HEK293 (cell line): ENCODE measurements at regions not wholly inside any gene's neighbourhood (a gene's known extent, or its start where the extent isn't known, plus 50 kb on each side); places are given as distances from the start of the nearest gene placed in this dataset.

ENCODE experiments used
- CTCF ChIP-seq: fragments of 450-650 bp; formaldehyde crosslinking; IDR thresholded peaks from 2 replicates; pipeline ENCODE4 v1.5.1; 2016; ENCODE audit warnings: missing biosample characterization, missing genetic modification characterization
- GLIS2 ChIP-seq: fragments of 450-650 bp; formaldehyde crosslinking; IDR thresholded peaks from 2 replicates; pipeline ENCODE4 v1.5.1; 2016; ENCODE audit warnings: missing biosample characterization, missing genetic modification characterization
- KLF1 ChIP-seq: fragments of 450-650 bp; formaldehyde crosslinking; IDR thresholded peaks from 2 replicates; pipeline ENCODE4 v1.5.1; 2016; ENCODE audit warnings: missing biosample characterization, missing genetic modification characterization
- MYNN ChIP-seq: fragments of 450-650 bp; formaldehyde crosslinking; IDR thresholded peaks from 2 replicates; pipeline ENCODE4 v1.5.1; 2016; ENCODE audit warnings: missing biosample characterization, missing genetic modification characterization, borderline replicate concordance
- TCF7L2 ChIP-seq: IDR thresholded peaks from 2 replicates; pipeline ENCODE4 v1.6.1; 2011; ENCODE audit warnings: low read depth, mild to moderate bottlenecking, inconsistent platforms, low read length, moderate library complexity, borderline replicate concordance
- ZFP41 ChIP-seq: fragments of 450-650 bp; formaldehyde crosslinking; IDR thresholded peaks from 2 replicates; pipeline ENCODE4 v1.5.1; 2016; ENCODE audit warnings: missing biosample characterization, missing genetic modification characterization, borderline replicate concordance
- ZNF114 ChIP-seq: fragments of 450-650 bp; formaldehyde crosslinking; IDR thresholded peaks from 2 replicates; pipeline ENCODE4 v1.5.0; 2017; ENCODE audit warnings: missing biosample characterization, missing genetic modification characterization
- ZNF639 ChIP-seq: fragments of 450-650 bp; formaldehyde crosslinking; IDR thresholded peaks from 2 replicates; pipeline ENCODE4 v1.5.1; 2016; ENCODE audit warnings: missing biosample characterization, missing genetic modification characterization
- ZNF660 ChIP-seq: fragments of 450-650 bp; IDR thresholded peaks from 2 replicates; pipeline ENCODE4 v1.5.1; 2018; ENCODE audit warnings: missing biosample characterization, mild to moderate bottlenecking, missing genetic modification characterization
- ZNF704 ChIP-seq: fragments of 450-650 bp; formaldehyde crosslinking; IDR thresholded peaks from 2 replicates; pipeline ENCODE4 v1.5.1; 2016; ENCODE audit warnings: missing biosample characterization, missing genetic modification characterization
- ZNF777 ChIP-seq: fragments of 450-650 bp; formaldehyde crosslinking; IDR thresholded peaks from 2 replicates; pipeline ENCODE4 v1.5.1; 2017; ENCODE audit warnings: missing biosample characterization, missing genetic modification characterization, borderline replicate concordance

GRCh38 chr5:138694146-138694545, 59.1 kb upstream of the CTNNA1 start:
- TF ChIP-seq MYNN (tag by site-specific recombination), result no peak
- TF ChIP-seq ZNF777 (tag by site-specific recombination), result no peak
- TF ChIP-seq GLIS2, result no peak
- no peak for TF ChIP-seq ZNF114 (tag by site-specific recombination)
- no peak for TF ChIP-seq ZFP41 (tag by site-specific recombination)
- TF ChIP-seq KLF1 (tag by site-specific recombination), result no peak
- TF ChIP-seq ZNF704 (tag by site-specific recombination), result no peak
- TF ChIP-seq ZNF660 (tag by site-specific recombination), result no peak
- TF ChIP-seq ZNF639 (tag by site-specific recombination), result no peak
- TF ChIP-seq TCF7L2, result no peak
- TF ChIP-seq CTCF (tag by site-specific recombination), result no peak
